Coronary artery (tissue), 2 donors: ENCODE measurements at regions not wholly inside any gene's neighbourhood (a gene's known extent, or its start where the extent isn't known, plus 50 kb on each side); places are given as distances from the start of the nearest gene placed in this dataset.

Source experiments
- DNase-seq: peaks from one replicate; pipeline ENCODE4 v3.0.0-alpha.2; 2017; ENCODE audit warnings: low spot score
- H3K27ac ChIP-seq, 2 donors: fragments of 200-600 bp; sonication (generic); one replicate each; pipeline ENCODE4 v1.5.1; 2016 to 2019
- H3K4me3 ChIP-seq: fragments of 200-600 bp; sonication (generic); 2 replicates; pipeline ENCODE4 v1.5.1; 2016; ENCODE audit warnings: mild to moderate bottlenecking, moderate library complexity
- TF ChIP-seq, protein P1 (sequence below): fragments of 200-600 bp; sonication (generic); IDR thresholded peaks from one replicate; pipeline ENCODE4 v1.5.1; 2019; ENCODE audit warnings: antibody characterized with exemption

DNA sequence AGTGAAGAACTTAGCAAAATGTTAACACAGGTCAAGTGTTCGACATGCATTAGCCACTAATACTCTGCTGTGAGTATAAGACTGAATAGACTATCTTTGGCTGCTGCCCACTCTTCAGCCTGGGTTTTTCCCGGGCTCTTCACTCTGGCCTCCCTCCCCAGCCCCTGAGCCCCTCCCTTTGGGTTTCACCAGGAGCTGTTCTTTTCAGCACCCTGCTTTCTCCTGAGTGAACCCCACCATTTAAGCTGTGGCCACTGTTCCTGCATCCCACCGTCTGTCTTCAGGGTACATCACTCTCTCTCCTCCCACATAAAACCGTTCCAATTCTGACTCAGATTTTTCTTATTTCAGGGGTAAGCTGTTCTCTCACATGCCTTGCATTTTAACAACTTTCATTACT lies 92.0 kb upstream of the ASIC2 start:
- Histone ChIP-seq H3K27ac (no peak overlapping the region), H3K4me3 (no peak overlapping the region)
- TF ChIP-seq, protein P1, sequence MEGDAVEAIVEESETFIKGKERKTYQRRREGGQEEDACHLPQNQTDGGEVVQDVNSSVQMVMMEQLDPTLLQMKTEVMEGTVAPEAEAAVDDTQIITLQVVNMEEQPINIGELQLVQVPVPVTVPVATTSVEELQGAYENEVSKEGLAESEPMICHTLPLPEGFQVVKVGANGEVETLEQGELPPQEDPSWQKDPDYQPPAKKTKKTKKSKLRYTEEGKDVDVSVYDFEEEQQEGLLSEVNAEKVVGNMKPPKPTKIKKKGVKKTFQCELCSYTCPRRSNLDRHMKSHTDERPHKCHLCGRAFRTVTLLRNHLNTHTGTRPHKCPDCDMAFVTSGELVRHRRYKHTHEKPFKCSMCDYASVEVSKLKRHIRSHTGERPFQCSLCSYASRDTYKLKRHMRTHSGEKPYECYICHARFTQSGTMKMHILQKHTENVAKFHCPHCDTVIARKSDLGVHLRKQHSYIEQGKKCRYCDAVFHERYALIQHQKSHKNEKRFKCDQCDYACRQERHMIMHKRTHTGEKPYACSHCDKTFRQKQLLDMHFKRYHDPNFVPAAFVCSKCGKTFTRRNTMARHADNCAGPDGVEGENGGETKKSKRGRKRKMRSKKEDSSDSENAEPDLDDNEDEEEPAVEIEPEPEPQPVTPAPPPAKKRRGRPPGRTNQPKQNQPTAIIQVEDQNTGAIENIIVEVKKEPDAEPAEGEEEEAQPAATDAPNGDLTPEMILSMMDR = no peak
- no peak for DNase-seq

DNA sequence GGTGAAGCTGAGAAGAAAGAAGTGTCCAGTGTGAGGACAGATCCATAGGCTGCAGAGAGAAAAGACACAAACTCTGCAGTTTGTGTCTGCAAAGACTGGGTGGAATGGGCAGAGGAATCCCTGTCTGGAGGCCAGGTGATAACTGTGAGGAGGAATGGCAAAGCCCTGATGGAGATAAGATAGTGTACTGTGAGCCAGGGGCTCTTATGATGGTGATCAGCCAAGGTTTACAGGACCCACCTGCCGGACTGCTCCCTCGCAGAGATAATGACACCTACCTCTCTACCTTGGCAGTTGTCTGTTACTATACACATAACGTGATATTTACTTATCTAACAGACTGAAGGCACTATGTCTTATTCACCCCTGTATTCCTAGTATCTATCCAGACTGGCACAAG lies 92.6 kb upstream of the ASIC2 start:
- TF ChIP-seq, protein P1 = no peak
- Histone ChIP-seq H3K27ac (no peak overlapping the region), H3K4me3 (no peak overlapping the region)
- no peak for DNase-seq

DNA sequence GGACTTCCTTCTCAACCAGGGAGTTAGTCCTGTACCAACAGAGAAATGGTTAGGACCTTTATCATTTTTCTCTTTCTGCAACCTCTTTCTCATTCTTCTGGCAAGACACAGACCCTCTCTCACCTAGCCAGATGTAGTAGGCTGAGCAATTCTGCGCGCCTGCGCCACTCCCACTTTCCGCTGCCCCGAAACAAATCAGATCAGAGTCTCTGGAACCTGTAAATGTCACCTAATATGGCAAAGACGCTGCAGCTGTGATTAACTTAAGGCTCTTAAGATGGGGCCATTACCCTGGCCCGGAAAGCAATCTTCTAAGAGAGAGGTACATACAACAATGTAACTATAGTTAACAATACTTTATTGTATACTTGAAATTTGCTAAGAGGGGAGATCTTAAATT lies 94.3 kb upstream of the ASIC2 start:
- TF ChIP-seq, protein P1 = no peak
- Histone ChIP-seq H3K4me3 (no peak overlapping the region), H3K27ac (no peak overlapping the region)
- DNase-seq = no peak

DNA sequence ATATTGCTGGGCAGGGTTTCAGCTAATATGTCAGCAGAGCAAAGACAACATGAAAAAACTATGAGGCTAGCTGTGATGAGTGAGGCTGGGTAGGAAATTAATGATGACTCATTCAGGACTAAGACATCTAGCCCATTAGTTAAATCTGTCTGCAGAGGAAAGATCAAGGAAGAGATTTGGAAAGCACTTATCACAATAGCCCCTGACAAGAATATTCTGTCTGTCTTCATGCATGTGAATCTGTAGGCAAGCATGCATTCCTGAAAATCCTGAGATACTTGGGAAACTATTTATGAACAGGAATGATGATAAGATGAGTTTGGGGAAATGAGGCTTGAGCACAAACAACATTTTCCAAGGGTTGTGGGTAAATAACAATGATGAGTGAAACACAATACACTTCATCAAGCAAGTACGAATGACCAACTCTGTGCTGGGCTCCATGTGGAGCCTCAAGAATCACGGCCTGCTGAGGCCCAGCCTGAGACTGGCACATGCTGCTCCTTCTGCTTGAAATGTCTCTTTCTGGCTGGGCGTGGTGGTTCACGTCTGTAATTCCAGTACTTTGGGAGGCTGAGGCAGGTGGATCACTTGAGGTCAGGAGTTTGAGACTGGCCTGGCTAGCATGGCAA lies 96.5 kb upstream of the ASIC2 start:
- Histone ChIP-seq H3K27ac (no peak overlapping the region), H3K4me3 (no peak overlapping the region)
- no peak for DNase-seq
- TF ChIP-seq, protein P1 = no peak

DNA sequence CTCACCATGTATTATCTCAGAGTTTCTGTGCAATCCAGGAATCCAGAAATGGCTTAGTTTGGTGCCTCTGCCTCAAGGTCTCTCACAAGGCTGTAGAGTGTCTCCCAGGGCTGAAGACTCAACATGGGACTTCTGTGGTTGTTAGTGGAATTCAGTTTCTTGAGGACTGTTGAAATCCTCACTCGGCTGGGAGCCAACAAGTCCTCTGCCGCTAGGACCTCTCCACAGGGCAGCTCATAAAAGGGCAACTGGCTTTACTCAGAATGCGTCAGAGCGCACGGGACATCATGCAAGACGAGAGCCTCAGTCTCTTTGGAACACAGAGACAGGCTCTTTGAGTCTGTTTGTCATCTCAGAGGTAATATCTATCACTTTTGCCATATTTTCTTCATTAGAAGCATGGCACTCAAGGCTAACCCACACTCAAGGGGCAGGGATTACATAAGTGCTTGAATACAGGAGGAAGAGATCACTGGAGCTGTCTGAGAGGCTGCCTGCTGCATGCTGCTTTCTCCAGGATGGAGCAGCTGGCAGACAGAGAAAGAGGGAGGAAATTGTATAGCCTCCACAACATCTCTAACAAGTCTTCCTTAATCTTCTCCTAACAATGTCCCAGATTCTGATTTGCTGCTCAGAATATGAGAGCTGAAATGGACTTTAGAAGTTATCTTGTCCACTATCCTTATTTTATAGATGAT lies 97.5 kb upstream of the ASIC2 start:
- no peak for DNase-seq
- Histone ChIP-seq H3K27ac (no peak overlapping the region), H3K4me3 (no peak overlapping the region)
- TF ChIP-seq, protein P1 = no peak

DNA sequence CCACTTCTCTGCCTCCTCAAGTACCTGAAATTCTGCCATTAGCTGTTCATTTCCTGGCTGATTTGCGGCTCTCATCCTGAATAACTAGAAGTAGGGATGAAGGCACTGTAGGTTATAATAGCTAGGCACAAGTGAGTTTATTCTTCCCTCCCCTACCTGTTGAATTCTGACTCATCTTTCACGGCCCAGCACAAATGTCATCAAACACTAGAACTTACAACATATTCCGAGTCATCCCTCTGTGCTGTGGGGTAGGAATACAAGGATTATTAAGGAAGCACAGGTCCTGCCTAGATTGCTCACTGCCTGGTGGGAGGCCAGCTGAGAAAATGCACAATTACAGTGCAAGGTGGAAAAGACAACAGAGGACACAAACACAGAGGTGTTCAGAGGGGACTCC lies 103.7 kb upstream of the ASIC2 start:
- H3K27ac ChIP-seq = no peak overlapping the region
- TF ChIP-seq, protein P1 = no peak
- H3K4me3 ChIP-seq = no peak overlapping the region
- DNase-seq = no peak

DNA sequence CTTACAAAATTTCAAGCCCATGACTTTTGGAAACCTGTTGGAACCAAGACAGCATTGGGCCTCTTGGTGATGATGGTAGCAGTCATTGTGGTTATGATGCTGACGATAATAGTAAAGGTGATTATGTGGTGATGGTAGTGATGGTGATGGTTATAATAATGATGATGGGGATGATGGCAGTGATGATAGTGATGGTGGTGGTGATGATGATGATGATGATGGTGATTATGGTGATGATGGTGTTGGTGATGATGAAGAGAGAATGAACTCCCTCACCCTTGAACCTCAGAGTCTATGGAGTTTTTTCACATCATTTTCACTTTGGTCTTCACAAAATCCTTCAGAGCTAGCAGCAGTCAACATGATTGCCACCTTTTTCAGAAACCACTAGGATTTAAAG lies 105.3 kb upstream of the ASIC2 start:
- no peak overlapping the region for H3K4me3 ChIP-seq
- H3K27ac ChIP-seq = no peak overlapping the region
- DNase-seq = no peak
- TF ChIP-seq, protein P1 = no peak
